ENCODE measurements at regions not wholly inside any gene's neighbourhood (a gene's known extent, or its start where the extent isn't known, plus 50 kb on each side); places are given as distances from the start of the nearest gene placed in this dataset.

DNA sequence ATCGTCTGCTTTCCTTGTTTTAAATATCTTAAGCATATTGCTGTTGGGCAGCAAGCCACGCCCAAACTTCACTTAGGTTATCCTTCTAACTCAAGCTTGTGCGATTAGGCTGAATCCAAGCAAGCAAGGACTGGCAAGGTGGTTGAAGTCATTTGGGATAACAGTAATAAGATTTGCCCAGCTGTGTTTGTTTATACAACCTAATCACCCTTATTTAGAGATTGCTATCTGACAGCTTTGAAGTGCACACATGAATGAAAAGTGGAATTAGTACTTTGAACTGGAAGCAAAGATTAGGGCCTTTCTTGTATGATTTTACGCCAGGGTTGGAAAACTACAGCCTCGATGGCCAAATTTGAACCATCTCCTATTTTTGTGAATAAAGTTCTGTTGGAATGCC is 182.1 kb downstream of the ASB9 start:
- H3K79me2 ChIP-seq (ENCODE audit: insufficient read depth, low read length) = no peaks in the 10 kb centered on the region
- H3K9me2 ChIP-seq (replicated peaks; ENCODE audit: insufficient read depth, low read length) = no peaks in the 10 kb centered on the region
- H2AFZ ChIP-seq (ENCODE audit: low read depth, low read length, severe bottlenecking) = no peak overlapping the region
- H3K36me3 ChIP-seq (ENCODE audit: low read length) = no peaks in the 10 kb centered on the region
- H3K4me2 ChIP-seq (ENCODE audit: low read depth, low read length, poor library complexity, severe bottlenecking) = no peak overlapping the region
- H4K20me1 ChIP-seq (ENCODE audit: low read depth, low read length) = no peaks in the 10 kb centered on the region
- H3K4me3 ChIP-seq (ENCODE audit: insufficient read depth, low read length, poor library complexity, severe bottlenecking) = no peak overlapping the region
- no peaks in the 10 kb centered on the region for H3F3A ChIP-seq (ENCODE audit: insufficient read depth)
- TF ChIP-seq, protein P1, sequence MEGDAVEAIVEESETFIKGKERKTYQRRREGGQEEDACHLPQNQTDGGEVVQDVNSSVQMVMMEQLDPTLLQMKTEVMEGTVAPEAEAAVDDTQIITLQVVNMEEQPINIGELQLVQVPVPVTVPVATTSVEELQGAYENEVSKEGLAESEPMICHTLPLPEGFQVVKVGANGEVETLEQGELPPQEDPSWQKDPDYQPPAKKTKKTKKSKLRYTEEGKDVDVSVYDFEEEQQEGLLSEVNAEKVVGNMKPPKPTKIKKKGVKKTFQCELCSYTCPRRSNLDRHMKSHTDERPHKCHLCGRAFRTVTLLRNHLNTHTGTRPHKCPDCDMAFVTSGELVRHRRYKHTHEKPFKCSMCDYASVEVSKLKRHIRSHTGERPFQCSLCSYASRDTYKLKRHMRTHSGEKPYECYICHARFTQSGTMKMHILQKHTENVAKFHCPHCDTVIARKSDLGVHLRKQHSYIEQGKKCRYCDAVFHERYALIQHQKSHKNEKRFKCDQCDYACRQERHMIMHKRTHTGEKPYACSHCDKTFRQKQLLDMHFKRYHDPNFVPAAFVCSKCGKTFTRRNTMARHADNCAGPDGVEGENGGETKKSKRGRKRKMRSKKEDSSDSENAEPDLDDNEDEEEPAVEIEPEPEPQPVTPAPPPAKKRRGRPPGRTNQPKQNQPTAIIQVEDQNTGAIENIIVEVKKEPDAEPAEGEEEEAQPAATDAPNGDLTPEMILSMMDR (IDR thresholded peaks at IDR 0.05; ENCODE audit: insufficient read depth, low read length, poor library complexity, severe bottlenecking) = no peak
- no peak for TF ChIP-seq EZH2phosphoT487 (conservative IDR thresholded peaks at IDR 0.05; ENCODE audit: low read length)
- no peak overlapping the region for H3K9ac ChIP-seq (ENCODE audit: low read length)
- H3K27me3 ChIP-seq (ENCODE audit: low read length) = no peaks in the 10 kb centered on the region
- no peak overlapping the region for H3K27ac ChIP-seq (ENCODE audit: low read depth, low read length)
- no peaks in the 10 kb centered on the region for H3K9me3 ChIP-seq (ENCODE audit: insufficient read depth, low read length)

DNA sequence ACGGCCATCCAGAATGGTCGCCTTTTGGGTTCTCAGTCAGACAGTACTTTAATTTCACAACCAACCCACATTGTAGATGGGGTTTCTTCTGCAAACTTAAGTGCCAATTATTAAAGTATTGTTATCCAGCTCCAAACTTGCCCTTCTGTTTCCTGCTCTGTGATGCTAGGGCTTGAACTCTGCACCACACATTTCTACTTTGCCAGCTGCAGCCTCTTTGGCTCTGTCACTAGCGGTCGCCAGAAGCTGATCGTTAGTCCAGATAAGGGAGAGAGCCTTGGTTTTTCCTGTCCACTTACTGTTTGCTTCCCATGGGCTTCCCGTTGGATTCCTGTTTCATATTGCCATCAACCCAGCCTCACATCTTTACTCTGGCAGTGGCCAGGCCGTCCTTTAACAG is 196.6 kb downstream of the ASB9 start:
- no peaks in the 10 kb centered on the region for H4K20me1 ChIP-seq (ENCODE audit: low read depth, low read length)
- no peak overlapping the region for H3K27ac ChIP-seq (ENCODE audit: low read depth, low read length)
- no peaks in the 10 kb centered on the region for H3K79me2 ChIP-seq (ENCODE audit: insufficient read depth, low read length)
- no peaks in the 10 kb centered on the region for H3K9me2 ChIP-seq (replicated peaks; ENCODE audit: insufficient read depth, low read length)
- no peaks in the 10 kb centered on the region for H3F3A ChIP-seq (ENCODE audit: insufficient read depth)
- no peaks in the 10 kb centered on the region for H3K27me3 ChIP-seq (ENCODE audit: low read length)
- H3K36me3 ChIP-seq (ENCODE audit: low read length) = no peaks in the 10 kb centered on the region
- H3K9ac ChIP-seq (ENCODE audit: low read length) = no peak overlapping the region
- no peak overlapping the region for H2AFZ ChIP-seq (ENCODE audit: low read depth, low read length, severe bottlenecking)
- H3K9me3 ChIP-seq (ENCODE audit: insufficient read depth, low read length) = no peaks in the 10 kb centered on the region
- H3K4me3 ChIP-seq (ENCODE audit: insufficient read depth, low read length, poor library complexity, severe bottlenecking) = no peak overlapping the region
- no peak overlapping the region for H3K4me2 ChIP-seq (ENCODE audit: low read depth, low read length, poor library complexity, severe bottlenecking)
- TF ChIP-seq EZH2phosphoT487 (conservative IDR thresholded peaks at IDR 0.05; ENCODE audit: low read length) = no peak
- TF ChIP-seq, protein P1 (IDR thresholded peaks at IDR 0.05; ENCODE audit: insufficient read depth, low read length, poor library complexity, severe bottlenecking) = no peak

GRCh38 chrX:15072880-15073279 is 197.0 kb downstream of the ASB9 start:
- Histone ChIP-seq H3K27me3 (ENCODE audit: low read length) (no peaks in the 10 kb centered on the region), H3K36me3 (ENCODE audit: low read length) (no peaks in the 10 kb centered on the region), H3K9me3 (ENCODE audit: insufficient read depth, low read length) (no peaks in the 10 kb centered on the region), H3K4me2 (ENCODE audit: low read depth, low read length, poor library complexity, severe bottlenecking) (no peak overlapping the region), H3K27ac (ENCODE audit: low read depth, low read length) (no peak overlapping the region), H3F3A (ENCODE audit: insufficient read depth) (no peaks in the 10 kb centered on the region), H3K9ac (ENCODE audit: low read length) (no peak overlapping the region), H3K79me2 (ENCODE audit: insufficient read depth, low read length) (no peaks in the 10 kb centered on the region), H2AFZ (ENCODE audit: low read depth, low read length, severe bottlenecking) (no peak overlapping the region), H4K20me1 (ENCODE audit: low read depth, low read length) (no peaks in the 10 kb centered on the region), H3K4me3 (ENCODE audit: insufficient read depth, low read length, poor library complexity, severe bottlenecking) (no peak overlapping the region), H3K9me2 (replicated peaks; ENCODE audit: insufficient read depth, low read length) (no peaks in the 10 kb centered on the region)
- TF ChIP-seq, protein P1 (IDR thresholded peaks at IDR 0.05; ENCODE audit: insufficient read depth, low read length, poor library complexity, severe bottlenecking) = no peak
- no peak for TF ChIP-seq EZH2phosphoT487 (conservative IDR thresholded peaks at IDR 0.05; ENCODE audit: low read length)

All from SU-DHL-6 (cell line).